GM12864 (cell line): ENCODE measurements at regions not wholly inside any gene's neighbourhood (a gene's known extent, or its start where the extent isn't known, plus 50 kb on each side); places are given as distances from the start of the nearest gene placed in this dataset.

Source experiments
- DNase-seq: peaks from one replicate; pipeline ENCODE4 v3.0.0-alpha.2; 2011; ENCODE audit warnings: low read depth
- H3K4me3 ChIP-seq: 2 replicates; pipeline ENCODE4 v1.5.1; 2011; ENCODE audit warnings: mild to moderate bottlenecking, low read depth, low read length, control low read depth
- TF ChIP-seq, protein P1 (sequence below): IDR thresholded peaks from 2 replicates; pipeline ENCODE4 v1.5.1; 2011; ENCODE audit warnings: low read depth, mild to moderate bottlenecking, moderate library complexity, low read length, control low read depth, inconsistent platforms; ENCODE audit errors: missing control alignments

DNA sequence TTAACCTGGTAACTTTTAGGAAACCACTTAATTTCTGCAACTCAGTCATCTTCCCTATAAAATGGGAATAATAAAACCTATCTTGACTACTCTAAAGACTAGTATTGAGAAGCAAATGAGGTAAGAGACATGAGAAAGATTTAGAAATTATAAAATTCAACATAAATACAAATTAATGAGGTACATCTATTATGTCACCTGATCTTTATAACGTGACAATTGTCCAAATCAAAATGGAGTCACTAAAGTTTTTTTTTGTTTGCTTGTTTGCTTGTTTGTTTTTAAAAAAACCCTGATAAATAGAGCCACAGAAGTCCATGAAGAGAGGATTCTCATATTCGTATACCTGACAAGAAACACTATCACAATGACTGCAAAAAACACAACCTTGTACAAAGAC, 242.8 kb downstream of the LRRN1 start:
- no peak overlapping the region for H3K4me3 ChIP-seq
- no peak for DNase-seq
- TF ChIP-seq, protein P1, sequence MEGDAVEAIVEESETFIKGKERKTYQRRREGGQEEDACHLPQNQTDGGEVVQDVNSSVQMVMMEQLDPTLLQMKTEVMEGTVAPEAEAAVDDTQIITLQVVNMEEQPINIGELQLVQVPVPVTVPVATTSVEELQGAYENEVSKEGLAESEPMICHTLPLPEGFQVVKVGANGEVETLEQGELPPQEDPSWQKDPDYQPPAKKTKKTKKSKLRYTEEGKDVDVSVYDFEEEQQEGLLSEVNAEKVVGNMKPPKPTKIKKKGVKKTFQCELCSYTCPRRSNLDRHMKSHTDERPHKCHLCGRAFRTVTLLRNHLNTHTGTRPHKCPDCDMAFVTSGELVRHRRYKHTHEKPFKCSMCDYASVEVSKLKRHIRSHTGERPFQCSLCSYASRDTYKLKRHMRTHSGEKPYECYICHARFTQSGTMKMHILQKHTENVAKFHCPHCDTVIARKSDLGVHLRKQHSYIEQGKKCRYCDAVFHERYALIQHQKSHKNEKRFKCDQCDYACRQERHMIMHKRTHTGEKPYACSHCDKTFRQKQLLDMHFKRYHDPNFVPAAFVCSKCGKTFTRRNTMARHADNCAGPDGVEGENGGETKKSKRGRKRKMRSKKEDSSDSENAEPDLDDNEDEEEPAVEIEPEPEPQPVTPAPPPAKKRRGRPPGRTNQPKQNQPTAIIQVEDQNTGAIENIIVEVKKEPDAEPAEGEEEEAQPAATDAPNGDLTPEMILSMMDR: no peak

DNA sequence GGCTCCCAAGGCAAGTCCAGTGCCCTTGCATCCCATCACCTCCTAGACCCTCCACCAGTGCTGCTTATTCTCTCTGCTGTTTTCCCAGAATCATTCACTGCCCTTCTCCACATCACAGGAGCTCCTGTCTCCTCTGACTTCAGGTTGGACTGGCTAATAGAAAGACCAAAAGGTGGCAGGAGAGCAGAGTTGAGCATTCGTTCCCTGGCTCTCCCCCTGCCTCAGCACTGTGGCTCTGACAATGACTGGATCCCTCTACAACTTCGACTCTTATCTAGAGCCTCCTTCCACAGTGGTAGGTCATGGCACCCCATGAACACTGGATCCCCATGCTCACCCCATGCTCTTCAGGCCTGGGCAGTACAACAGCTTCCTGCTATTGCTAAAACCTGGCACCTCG, 243.6 kb downstream of the LRRN1 start:
- H3K4me3 ChIP-seq: no peak overlapping the region
- DNase-seq: no peak
- TF ChIP-seq, protein P1: no peak

DNA sequence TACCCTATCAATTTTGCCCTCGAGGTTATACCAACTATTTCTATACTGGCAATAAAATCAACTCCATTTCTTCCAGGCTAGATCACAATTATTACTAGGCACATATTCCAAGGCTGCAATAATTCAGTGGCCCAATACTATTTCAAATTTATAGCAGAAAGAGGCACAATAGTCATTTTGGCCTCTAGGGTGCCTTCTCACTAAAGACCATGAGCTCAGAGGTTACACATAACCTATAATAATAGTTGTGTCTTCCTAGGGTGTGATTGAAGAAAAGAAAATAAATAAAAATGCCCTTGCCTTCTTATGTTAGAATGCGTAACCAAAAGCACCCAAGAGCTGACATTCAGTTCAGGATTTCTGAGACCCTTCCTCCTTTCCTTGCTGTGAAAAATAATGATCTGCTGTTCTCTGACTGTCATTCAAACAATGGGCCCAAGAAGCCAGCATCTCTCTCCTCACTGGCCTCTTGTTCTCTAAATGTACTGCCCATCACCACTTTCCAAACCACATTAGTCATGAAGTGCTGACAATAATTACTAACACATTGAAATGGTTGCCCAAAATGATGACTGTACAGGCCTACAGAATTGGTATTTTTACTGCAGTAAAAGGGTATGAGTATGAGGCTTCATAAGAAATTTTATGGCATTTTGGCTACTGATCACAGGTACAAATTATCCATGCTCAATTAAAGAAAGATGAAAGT, 244.8 kb downstream of the LRRN1 start:
- TF ChIP-seq, protein P1: no peak
- no peak for DNase-seq
- no peak overlapping the region for H3K4me3 ChIP-seq

DNA sequence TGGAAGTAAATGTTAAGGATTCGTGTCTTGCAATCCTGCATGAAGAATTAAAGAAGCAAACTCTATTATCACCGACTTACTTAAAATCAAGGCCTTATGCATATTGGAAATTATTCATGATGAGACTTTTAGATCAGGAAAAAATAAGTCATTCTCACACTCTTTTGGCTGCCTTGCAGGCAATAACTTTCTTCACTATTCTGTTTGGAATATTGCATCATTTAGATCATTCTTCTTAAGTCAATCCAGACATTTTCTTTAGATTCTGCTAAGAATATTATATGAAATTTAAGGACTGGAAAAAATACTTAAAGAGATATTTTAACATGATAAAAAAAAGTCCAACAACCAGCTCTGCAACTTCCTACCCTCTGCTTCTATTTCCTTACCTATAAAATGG, 245.4 kb downstream of the LRRN1 start:
- H3K4me3 ChIP-seq: no peak overlapping the region
- no peak for DNase-seq
- TF ChIP-seq, protein P1: no peak

DNA sequence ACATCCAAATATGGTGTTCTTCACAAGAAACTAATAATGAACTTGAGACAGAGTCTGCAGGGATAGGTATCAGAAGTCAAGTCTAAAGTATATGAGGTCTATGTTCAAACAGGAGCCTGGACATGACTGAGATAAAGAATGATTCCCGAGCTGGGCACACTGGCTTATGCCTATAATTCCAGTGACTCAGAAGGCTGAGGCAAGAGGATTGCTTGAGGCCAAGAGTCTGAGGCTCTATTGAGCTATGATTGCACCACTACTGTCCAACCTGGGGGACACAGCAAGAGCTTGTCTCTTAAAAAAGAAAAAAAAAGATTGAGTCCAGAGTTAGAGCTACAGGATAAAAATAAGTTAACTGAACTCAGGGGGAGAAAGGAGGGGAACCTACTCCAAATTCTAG, 246.5 kb downstream of the LRRN1 start:
- DNase-seq: no peak
- TF ChIP-seq, protein P1: no peak
- no peak overlapping the region for H3K4me3 ChIP-seq

DNA sequence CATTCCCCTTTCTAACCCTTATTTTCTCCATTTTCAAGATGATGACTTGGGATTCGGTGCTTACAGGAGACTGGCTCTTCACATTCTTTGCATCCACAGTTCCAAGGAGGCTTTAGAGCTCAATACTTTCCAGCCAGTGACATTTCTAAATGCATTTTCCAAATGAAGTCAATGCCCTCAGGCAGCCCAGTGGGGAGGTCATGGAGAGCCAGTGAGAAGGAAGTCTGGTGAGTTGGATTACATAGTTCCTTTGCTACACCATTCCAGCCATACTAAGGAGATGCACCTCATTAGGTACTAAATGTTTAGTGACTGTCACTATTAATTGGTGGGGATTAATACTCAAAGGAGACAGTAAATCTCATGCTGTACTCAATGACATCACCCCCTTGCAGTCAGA, 248.1 kb downstream of the LRRN1 start:
- no peak overlapping the region for H3K4me3 ChIP-seq
- DNase-seq: no peak
- TF ChIP-seq, protein P1: no peak

DNA sequence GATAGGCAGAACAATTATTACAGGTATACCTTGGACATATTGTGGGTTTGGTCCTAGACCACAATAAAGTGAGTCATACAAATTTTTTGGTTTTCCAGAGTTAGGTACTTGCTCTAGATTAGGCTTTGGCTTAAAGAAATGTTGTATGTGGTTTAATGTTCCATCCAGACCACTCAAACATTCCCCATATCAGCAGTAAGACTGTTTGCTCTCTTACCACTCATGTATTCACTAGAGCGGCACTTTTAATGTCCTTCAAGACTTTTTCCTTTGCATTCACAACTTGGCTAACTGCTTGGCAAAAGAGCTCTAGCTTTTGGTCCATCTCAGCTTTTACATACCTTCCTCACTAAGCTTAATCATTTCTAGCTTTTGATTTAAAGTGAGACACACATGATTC, 250.5 kb upstream of the SETMAR start:
- no peak for DNase-seq
- TF ChIP-seq, protein P1: no peak
- H3K4me3 ChIP-seq: no peak overlapping the region
